Trophoblast cell (in vitro differentiated cells and primary cell): ENCODE measurements at regions not wholly inside any gene's neighbourhood (a gene's known extent, or its start where the extent isn't known, plus 50 kb on each side); places are given as distances from the start of the nearest gene placed in this dataset.

Source experiments
- DNase-seq, 2 donors: peaks; one replicate each; pipeline ENCODE4 v3.0.0-alpha.2; 2016
- H2AFZ ChIP-seq: 2 replicates; pipeline ENCODE4 v1.6.1; 2013; ENCODE audit warnings: low read length, moderate library complexity, mild to moderate bottlenecking; ENCODE audit not compliant: insufficient read depth, poor library complexity
- H2AK5ac ChIP-seq: 2 replicates; pipeline ENCODE4 v1.6.1; 2013; ENCODE audit warnings: mild to moderate bottlenecking, low read length
- H2BK120ac ChIP-seq: 2 replicates; pipeline ENCODE4 v1.6.1; 2013; ENCODE audit warnings: low read length, mild to moderate bottlenecking, moderate library complexity; ENCODE audit not compliant: insufficient read depth, poor library complexity
- H2BK12ac ChIP-seq: 2 replicates; pipeline ENCODE4 v1.6.1; 2013; ENCODE audit warnings: mild to moderate bottlenecking, low read length, moderate library complexity
- H2BK5ac ChIP-seq: 2 replicates; pipeline ENCODE4 v1.6.1; 2013; ENCODE audit warnings: low read length, low read depth, moderate library complexity, mild to moderate bottlenecking; ENCODE audit not compliant: poor library complexity
- H3K14ac ChIP-seq: 2 replicates; pipeline ENCODE4 v1.6.1; 2013; ENCODE audit warnings: mild to moderate bottlenecking, low read length
- H3K18ac ChIP-seq: 2 replicates; pipeline ENCODE4 v1.6.1; 2013; ENCODE audit warnings: mild to moderate bottlenecking, low read length
- H3K23ac ChIP-seq: 2 replicates; pipeline ENCODE4 v1.6.1; 2013; ENCODE audit warnings: low read length
- H3K27ac ChIP-seq: 2 replicates; pipeline ENCODE4 v1.5.1; 2013; ENCODE audit warnings: low read depth, mild to moderate bottlenecking, inconsistent platforms, low read length, moderate library complexity
- H3K27me3 ChIP-seq: 2 replicates; pipeline ENCODE4 v1.6.1; 2013; ENCODE audit warnings: inconsistent platforms, mild to moderate bottlenecking, low read length, moderate library complexity; ENCODE audit not compliant: insufficient read depth
- H3K36me3 ChIP-seq, 2 experiments: 1 replicate in 1 of 2; 2 replicates in 1 of 2; pipeline ENCODE4 v1.6.1; 2013; ENCODE audit warnings: low read length in 2 of 2, mild to moderate bottlenecking in 2 of 2, moderate library complexity in 1 of 2; ENCODE audit not compliant: insufficient read depth in 2 of 2, control insufficient read depth in 1 of 2
- H3K4ac ChIP-seq: 2 replicates; pipeline ENCODE4 v1.6.1; 2013; ENCODE audit warnings: low read depth, mild to moderate bottlenecking, low read length, moderate library complexity
- H3K4me1 ChIP-seq, 2 experiments: 1 replicate in 1 of 2; 2 replicates in 1 of 2; pipeline ENCODE4 v1.6.1; 2013; ENCODE audit warnings: low read length in 2 of 2, mild to moderate bottlenecking in 2 of 2, moderate library complexity in 1 of 2; ENCODE audit not compliant: insufficient read depth in 2 of 2, control insufficient read depth in 1 of 2
- H3K4me2 ChIP-seq: 2 replicates; pipeline ENCODE4 v1.6.1; 2013; ENCODE audit warnings: inconsistent platforms, mild to moderate bottlenecking, low read length, moderate library complexity
- H3K4me3 ChIP-seq: 2 replicates; pipeline ENCODE4 v1.5.1; 2013; ENCODE audit warnings: mild to moderate bottlenecking, low read depth, low read length, inconsistent platforms
- H3K79me1 ChIP-seq: one replicate; pipeline ENCODE4 v1.6.1; 2013; ENCODE audit warnings: low read length
- H3K79me2 ChIP-seq: 2 replicates; pipeline ENCODE4 v1.6.1; 2013; ENCODE audit warnings: low read length, mild to moderate bottlenecking; ENCODE audit not compliant: control insufficient read depth, insufficient read depth, poor library complexity
- H3K9ac ChIP-seq: 2 replicates; pipeline ENCODE4 v1.6.1; 2013; ENCODE audit warnings: mild to moderate bottlenecking, low read length
- H3K9me3 ChIP-seq: 2 replicates; pipeline ENCODE4 v1.6.1; 2013; ENCODE audit warnings: low read depth, mild to moderate bottlenecking, control low read depth, inconsistent platforms, low read length; ENCODE audit not compliant: insufficient read depth
- H4K12ac ChIP-seq: 2 replicates; pipeline ENCODE4 v1.6.1; 2013; ENCODE audit warnings: low read depth, mild to moderate bottlenecking, low read length, moderate library complexity
- H4K8ac ChIP-seq: 2 replicates; pipeline ENCODE4 v1.6.1; 2013; ENCODE audit warnings: low read depth, mild to moderate bottlenecking, low read length, moderate library complexity
- H4K91ac ChIP-seq: one replicate; pipeline ENCODE4 v1.6.1; 2013; ENCODE audit warnings: low read depth, mild to moderate bottlenecking, low read length, moderate library complexity
- whole genome bisulfite sequencing: extraction: QIAGEN DNeasy Blood & Tissue Kit; methylation state at CpG from one replicate; pipeline ENCODE4 v1.1.7; 2013; ENCODE audit warnings: missing lambda C conversion rate; ENCODE audit not compliant: insufficient read length, insufficient coverage; ENCODE audit errors: extremely low coverage; 5-methylcytosine and 5-hydroxymethylcytosine counted together

GRCh38 chr4:177175473-177175872 is 134.2 kb upstream of the NEIL3 start:
- H4K91ac ChIP-seq = no peak overlapping the region
- H3K23ac ChIP-seq = no peak overlapping the region
- no peaks in the 10 kb centered on the region for H3K36me3 ChIP-seq
- no peak overlapping the region for H3K4ac ChIP-seq
- no peak overlapping the region for H3K9ac ChIP-seq
- no peak overlapping the region for H2BK12ac ChIP-seq
- no peaks in the 10 kb centered on the region for H3K27me3 ChIP-seq
- no peak overlapping the region for H2AK5ac ChIP-seq
- no peaks in the 10 kb centered on the region for H3K9me3 ChIP-seq
- no peak overlapping the region for H4K8ac ChIP-seq
- no CpG with 5 or more reads among the region's 3 CpGs for WGBS
- H3K4me1 ChIP-seq = no peaks in the 10 kb centered on the region
- no peak overlapping the region for H3K4me3 ChIP-seq
- H3K27ac ChIP-seq = no peak overlapping the region
- H2AFZ ChIP-seq = no peak overlapping the region
- H2BK120ac ChIP-seq = no peak overlapping the region
- no peak overlapping the region for H3K18ac ChIP-seq
- H3K4me2 ChIP-seq = no peak overlapping the region
- DNase-seq = no peak
- H2BK5ac ChIP-seq = no peak overlapping the region
- no peaks in the 10 kb centered on the region for H3K79me2 ChIP-seq
- H3K14ac ChIP-seq = no peak overlapping the region
- H4K12ac ChIP-seq = no peak overlapping the region
- H3K79me1 ChIP-seq = no peaks in the 10 kb centered on the region

- no peak overlapping the region for H3K4me3 ChIP-seq
- no peaks in the 10 kb centered on the region for H3K4me1 ChIP-seq
- no peak overlapping the region for H2BK120ac ChIP-seq
- H2BK12ac ChIP-seq = no peak overlapping the region
- H2AFZ ChIP-seq = no peak overlapping the region
- H2AK5ac ChIP-seq = no peak overlapping the region
- no peak overlapping the region for H3K27ac ChIP-seq
- no peak overlapping the region for H2BK5ac ChIP-seq
- no peak overlapping the region for H3K23ac ChIP-seq
- H3K9ac ChIP-seq = no peak overlapping the region
- H3K4ac ChIP-seq = no peak overlapping the region
- no peak overlapping the region for H4K12ac ChIP-seq
- no peak overlapping the region for H3K14ac ChIP-seq
- no peak overlapping the region for H3K4me2 ChIP-seq
- H3K79me2 ChIP-seq = no peaks in the 10 kb centered on the region
- peak in 1 of 2 donors; percentile 30 for DNase-seq
- H3K27me3 ChIP-seq = no peaks in the 10 kb centered on the region
- no peak overlapping the region for H4K8ac ChIP-seq
- peaks cover 2% of the 10 kb centered on the region for H3K9me3 ChIP-seq
- H3K79me1 ChIP-seq = no peaks in the 10 kb centered on the region
- H3K18ac ChIP-seq = no peak overlapping the region
- no peaks in the 10 kb centered on the region for H3K36me3 ChIP-seq
- no CpG with 5 or more reads among the region's 1 CpG for WGBS
- H4K91ac ChIP-seq = no peak overlapping the region
Observed at GRCh38 chr4:177177541-177178081, 132.1 kb upstream of the NEIL3 start.

DNA sequence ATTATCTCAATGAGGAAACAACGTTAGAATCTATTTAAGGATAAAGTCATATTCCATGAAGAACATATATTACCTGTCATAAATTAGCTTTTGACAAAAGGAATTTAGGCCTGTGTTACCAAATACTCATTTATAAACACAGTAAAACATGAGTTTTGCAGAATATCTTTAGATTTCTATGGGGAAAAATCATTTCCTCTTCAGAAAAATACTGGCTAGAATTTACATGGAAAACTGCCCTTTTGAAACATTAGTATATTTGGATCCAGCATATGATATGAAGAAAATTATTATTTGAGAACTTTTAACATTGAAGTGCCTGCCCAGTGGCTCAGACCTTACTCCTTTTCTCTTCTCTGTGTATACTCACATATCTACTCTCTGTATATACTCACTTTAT is 131.4 kb upstream of the NEIL3 start:
- H3K79me1 ChIP-seq = no peaks in the 10 kb centered on the region
- no peak overlapping the region for H3K14ac ChIP-seq
- no peak for DNase-seq
- no peaks in the 10 kb centered on the region for H3K4me1 ChIP-seq
- H4K12ac ChIP-seq = no peak overlapping the region
- peaks cover 2% of the 10 kb centered on the region for H3K9me3 ChIP-seq
- H3K9ac ChIP-seq = no peak overlapping the region
- WGBS = no CpG with 5 or more reads among the region's 1 CpG
- no peak overlapping the region for H3K4me3 ChIP-seq
- no peak overlapping the region for H3K4ac ChIP-seq
- no peak overlapping the region for H4K91ac ChIP-seq
- H3K27me3 ChIP-seq = no peaks in the 10 kb centered on the region
- H3K23ac ChIP-seq = no peak overlapping the region
- no peak overlapping the region for H2AFZ ChIP-seq
- no peak overlapping the region for H3K4me2 ChIP-seq
- no peak overlapping the region for H2BK12ac ChIP-seq
- H3K36me3 ChIP-seq = no peaks in the 10 kb centered on the region
- H2BK120ac ChIP-seq = no peak overlapping the region
- no peak overlapping the region for H2BK5ac ChIP-seq
- H3K27ac ChIP-seq = no peak overlapping the region
- H3K18ac ChIP-seq = no peak overlapping the region
- H2AK5ac ChIP-seq = no peak overlapping the region
- no peak overlapping the region for H4K8ac ChIP-seq
- no peaks in the 10 kb centered on the region for H3K79me2 ChIP-seq

DNA sequence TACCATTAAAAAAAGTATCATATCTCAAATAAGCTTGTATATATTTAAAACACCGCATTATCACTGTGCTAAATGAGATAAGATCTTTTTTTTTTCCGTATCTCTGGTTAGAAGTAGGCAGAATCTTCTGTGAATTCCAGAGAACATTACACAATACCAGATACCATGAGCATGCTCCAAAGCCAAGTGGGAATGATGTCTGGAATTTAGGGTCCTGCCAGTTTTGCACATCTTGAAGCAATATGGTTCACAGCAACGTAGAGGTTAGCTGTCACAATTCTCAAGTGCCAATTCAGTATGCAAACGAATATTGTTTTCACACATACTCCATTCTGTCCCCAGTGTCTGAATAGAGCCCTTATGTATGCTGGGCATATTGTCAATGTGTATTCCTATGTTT is 127.5 kb upstream of the NEIL3 start:
- H2BK5ac ChIP-seq = no peak overlapping the region
- no peak overlapping the region for H3K14ac ChIP-seq
- no peak overlapping the region for H3K27ac ChIP-seq
- H3K4me2 ChIP-seq = no peak overlapping the region
- H3K23ac ChIP-seq = no peak overlapping the region
- H3K36me3 ChIP-seq = no peaks in the 10 kb centered on the region
- no peaks in the 10 kb centered on the region for H3K27me3 ChIP-seq
- no peak overlapping the region for H2BK12ac ChIP-seq
- no peak overlapping the region for H3K9ac ChIP-seq
- H2AFZ ChIP-seq = no peak overlapping the region
- H4K12ac ChIP-seq = no peak overlapping the region
- DNase-seq = no peak
- no peak overlapping the region for H3K4me3 ChIP-seq
- WGBS = no CpG with 5 or more reads among the region's 4 CpGs
- no peaks in the 10 kb centered on the region for H3K79me2 ChIP-seq
- H3K9me3 ChIP-seq = peaks cover 2% of the 10 kb centered on the region
- no peak overlapping the region for H4K91ac ChIP-seq
- H2BK120ac ChIP-seq = no peak overlapping the region
- no peak overlapping the region for H3K18ac ChIP-seq
- H3K4ac ChIP-seq = no peak overlapping the region
- no peaks in the 10 kb centered on the region for H3K79me1 ChIP-seq
- no peak overlapping the region for H2AK5ac ChIP-seq
- peaks cover 2 to 5% of the 10 kb centered on the region in 2 experiments for H3K4me1 ChIP-seq
- no peak overlapping the region for H4K8ac ChIP-seq
